GM19238 (cell line): ENCODE measurements at regions not wholly inside any gene's neighbourhood (a gene's known extent, or its start where the extent isn't known, plus 50 kb on each side); places are given as distances from the start of the nearest gene placed in this dataset.

Source experiments
- DNase-seq: peaks from one replicate; pipeline ENCODE4 v3.0.0; 2011; ENCODE audit warnings: low spot score; ENCODE audit not compliant: insufficient read length

DNA sequence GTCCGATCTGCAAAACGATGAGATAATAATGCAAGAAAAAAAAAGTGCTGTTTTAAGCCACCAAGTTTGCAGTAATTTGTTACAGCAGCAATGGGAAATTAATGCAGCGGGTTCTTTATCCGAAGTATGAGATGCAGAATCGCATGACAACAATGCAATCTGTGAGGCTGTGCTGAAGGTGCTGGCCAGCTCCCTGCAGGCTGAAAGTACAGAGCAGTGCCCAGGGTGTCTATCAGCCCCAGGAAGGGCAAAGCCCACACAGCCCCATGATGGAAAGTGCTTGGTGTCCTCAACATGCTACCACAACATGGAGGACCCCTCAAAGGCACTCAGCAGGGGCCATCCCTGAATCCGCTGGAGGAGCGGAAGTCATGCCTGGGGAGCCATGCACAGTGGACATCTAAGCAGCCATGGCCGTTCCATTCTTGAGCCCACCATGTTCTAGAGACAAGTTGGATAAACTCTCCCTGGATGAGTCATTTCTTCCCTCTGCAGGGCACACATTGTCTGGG lies 199.5 kb upstream of the PFKP start:
- DNase-seq, result no peak

DNA sequence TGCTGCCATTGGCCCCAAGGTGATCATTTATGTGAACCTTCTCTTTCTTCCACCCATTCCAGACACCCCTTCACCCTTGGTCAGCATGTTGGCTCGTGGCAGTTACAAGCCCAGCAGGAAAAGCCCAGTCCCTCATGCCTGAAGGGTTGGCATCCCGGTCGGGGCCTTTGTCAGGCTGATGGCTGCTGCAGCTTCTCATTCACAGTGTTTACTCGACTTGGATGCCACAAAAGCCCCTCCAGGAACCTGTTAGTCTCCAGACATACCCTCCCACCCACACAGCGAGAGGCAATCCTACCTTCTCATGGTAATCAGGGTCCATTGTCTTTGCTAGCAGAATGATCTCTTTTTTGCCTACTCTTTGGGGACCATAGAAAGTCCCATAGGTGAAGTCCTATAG lies 200.8 kb upstream of the PFKP start:
- no peak for DNase-seq

DNA sequence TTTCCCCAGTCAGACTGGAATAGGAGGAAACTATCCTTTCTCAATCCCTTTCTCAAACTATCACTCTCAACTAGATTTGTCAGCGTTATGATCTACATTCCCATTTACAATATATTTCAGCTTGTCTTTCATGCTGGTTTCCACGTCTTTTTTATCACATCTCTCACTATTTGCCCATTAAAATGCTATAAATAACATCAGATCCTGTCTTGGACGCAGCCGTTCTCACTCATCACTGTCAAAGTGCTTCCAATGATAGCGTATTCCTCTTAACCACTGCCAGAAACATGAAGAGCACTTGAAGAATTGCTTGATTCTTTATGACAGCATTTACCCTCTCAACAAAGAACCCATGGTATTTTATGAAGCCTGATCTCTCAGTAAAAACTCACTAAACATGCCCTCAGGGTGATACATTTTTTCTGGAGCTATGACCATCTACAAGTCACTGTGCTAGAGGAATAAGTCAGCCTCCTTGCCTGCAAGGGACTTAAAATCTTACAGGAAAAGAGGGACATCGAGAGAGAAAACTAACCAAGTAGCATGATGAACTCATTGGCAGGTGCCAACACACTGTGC lies 205.6 kb upstream of the PFKP start:
- no peak for DNase-seq

DNA sequence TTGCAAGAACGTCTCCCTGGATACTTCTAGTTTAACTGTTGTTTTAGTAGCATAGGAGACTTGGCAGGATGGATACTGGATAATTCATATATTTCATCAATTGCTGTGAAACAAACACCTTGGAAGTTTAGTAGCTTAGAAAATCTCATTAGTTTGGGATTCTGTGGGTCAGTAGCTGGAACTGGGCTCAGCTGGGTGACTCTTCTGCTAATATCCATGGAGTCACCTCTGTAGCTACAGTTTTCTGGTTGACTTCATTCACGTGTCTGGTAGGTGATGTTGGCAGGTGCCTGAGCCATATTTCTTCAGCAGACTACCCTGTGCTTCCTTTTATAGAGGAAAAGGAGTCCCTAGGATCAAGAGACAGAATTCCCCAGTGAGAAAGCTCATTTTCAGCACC lies 208.9 kb upstream of the PFKP start:
- DNase-seq, result no peak

DNA sequence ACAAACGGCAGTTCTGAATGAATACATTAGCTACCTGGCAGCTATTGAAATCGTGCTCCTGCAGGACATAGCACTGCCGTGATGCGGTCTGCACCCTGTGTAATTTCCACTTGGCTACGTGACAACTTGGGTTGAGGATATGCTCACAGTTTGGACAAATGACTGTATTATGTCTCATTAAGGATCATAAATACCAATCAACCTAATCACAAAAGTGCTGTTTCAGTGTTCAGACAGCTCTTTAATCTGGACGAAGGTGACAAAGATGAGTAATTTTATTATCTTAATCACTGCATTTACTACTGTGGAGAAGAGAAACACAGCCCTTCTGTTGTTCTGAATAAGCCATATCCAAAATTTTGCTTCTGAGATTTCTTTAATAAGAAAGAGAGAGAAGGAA lies 210.8 kb upstream of the PFKP start:
- DNase-seq, result no peak

DNA sequence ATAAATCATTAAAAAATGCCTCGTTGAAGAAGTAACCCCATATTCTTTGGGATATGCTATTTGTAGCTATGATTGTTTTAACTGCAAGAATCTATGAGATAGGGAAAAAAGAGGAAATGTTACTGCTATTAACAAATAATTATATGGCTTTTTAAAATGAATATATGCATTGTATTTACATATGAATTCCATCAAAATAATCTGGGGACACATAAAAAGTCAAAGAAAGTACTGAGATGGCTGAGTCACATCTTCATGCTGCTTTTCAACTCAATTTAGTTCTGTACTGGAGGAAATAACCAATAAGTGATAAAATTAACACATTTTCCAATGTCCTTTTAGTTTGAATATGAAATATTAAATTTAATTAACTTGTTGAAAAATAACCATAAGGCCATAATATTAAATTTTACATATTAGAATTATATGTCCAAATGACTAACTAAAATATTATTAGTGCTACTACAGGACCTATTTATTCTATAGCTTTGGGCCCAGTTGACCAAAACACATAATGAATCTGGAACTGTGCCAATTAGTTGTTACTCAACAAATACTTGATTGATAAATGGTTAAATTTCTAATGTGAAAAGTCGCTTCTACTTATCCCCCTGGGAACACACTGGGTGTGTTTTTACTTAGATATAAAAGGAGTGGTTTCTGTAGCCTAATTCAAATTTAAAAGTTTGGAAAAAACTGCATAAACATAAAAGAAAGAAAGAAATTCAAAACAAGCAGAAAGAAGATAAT lies 214.6 kb upstream of the PFKP start:
- no peak for DNase-seq

DNA sequence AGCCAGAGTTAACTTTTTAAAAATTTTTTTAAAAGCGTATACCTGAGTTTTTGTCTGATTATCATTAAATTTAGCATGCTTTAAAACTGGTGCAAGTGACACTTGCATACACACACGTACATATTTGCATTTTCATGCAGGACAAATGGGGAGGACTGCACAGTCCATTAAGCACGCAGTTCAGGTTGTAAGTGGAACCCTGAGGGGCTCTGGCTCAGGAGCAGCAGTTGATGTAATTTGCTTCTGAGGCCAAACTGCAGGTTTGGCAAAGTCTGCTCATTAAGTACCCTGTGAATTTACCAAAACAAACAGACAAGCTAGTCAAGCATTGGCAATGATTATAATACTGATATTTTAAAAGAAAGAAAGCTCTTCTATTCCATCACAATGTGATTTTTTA lies 215.8 kb upstream of the PFKP start:
- no peak for DNase-seq

DNA sequence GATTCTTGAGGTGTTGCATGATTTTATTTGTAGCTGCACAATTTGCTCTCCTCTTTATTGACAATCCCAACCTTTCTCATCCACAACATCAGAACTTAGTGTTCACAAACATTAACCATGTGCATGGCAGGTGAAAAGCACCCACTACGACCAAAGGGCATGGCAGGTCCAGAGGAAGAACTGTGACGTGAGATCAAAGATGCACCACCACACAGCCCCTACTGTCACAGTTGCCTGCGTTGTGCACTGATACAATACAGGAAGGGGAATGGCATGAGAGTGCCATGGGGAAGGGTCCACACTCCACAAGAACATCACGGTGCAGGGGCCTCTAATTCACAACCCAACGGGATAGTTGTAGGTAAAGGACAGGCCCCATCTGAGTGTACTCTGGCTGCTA lies 217.1 kb upstream of the PFKP start:
- no peak for DNase-seq

DNA sequence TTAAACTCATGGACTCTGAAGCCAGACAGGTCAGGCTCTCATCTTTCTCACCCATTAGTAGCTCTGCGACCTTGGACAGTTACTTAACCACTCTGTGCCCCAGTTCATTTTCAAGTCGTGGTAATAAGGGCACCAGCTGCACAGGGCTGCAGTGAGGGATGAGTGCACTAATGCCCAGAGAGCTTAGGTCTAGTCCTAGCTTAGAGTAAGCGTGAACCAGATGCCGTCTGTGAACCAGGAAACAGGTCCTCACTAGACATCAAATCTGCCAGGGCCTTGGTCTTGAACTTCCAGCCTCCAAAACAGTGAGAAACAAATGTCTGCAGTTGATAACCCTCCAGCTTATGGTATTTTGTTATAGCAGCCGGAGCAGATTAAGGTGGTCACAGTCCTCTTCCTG lies 222.4 kb upstream of the PFKP start:
- DNase-seq, result no peak

DNA sequence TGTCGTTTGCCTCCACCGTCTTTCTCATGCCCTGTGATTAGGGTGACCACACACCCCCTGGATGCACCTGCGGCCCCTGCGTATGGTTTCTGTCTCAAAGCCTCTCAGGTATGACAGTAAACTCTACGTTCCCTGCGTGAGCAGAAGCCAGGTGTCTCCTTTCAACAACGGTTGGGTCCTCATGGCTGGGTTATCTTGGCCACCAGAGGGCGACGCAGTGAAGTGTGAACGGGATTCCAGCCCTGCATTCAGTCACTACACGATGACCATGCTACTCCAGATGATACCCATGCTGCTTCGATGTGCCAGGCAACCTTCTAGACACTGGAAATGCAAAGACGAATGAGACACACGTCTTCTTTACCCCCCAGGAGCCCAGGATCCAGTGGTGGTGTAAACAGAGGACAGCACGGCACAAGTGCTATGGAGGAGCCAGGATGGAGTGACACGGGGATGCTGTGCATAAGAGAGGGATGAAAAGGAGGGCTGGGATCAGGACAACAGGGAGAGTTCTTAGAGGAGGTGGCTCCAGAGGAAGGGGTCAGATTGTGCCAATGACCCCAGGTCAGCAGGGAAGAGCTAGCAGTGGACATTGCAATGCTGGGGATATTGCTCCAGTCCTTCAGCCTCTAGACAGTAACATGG lies 228.1 kb upstream of the PFKP start:
- DNase-seq, result no peak

DNA sequence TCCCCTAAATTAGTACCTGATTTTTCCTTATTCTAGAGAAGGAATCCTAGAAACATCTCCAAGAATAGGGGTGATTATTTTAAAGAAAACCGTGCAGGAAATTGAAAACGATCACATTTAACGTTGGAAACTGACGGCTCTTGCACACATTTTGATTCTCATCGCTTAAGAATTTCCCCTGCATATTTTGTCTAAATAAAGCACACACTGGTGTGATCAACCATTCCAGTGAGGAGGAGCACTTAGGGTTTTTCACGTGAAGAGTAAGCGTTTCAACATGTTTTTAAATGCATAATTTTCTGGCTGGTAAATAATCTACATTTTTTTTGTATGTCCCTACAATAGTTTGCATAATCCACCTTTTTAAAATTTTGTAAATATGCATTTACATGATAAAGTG lies 229.7 kb upstream of the PFKP start:
- DNase-seq, result no peak

DNA sequence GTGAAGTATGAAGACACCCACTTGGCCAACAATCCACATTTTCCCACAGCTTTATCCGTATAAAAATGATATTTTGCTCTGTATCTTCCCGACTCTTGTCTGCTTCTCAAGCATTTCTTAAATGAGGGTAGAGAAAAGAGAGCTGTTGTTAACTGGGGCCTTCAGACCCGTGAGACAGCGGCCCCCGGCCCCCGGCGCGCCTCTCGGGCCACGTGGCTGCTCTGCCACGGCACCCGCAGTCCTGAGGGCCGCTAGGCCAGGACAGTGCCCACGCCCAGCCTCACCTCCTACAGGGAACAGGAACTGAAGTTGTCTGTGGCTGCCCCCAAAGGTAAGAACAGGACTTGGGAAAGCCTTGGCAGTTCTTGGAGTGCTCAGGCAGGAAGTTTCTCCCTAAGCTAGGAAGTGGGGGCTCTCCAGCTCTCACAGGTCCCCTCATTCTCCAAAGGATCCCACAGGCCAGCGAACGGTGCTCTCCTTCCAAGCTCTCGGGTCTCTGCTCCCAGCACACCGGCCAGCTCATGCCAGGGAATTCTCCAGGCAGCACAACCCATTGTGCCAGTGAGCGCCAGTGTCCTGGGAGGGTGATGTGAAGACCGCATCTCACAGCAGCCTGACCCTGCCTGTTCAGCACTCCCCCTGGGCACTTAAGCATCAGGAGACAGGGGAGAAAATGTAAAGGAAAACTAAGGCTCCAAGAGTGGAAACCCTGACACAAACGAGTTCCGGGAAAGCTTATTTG lies 230.3 kb upstream of the PFKP start:
- DNase-seq, result no peak

DNA sequence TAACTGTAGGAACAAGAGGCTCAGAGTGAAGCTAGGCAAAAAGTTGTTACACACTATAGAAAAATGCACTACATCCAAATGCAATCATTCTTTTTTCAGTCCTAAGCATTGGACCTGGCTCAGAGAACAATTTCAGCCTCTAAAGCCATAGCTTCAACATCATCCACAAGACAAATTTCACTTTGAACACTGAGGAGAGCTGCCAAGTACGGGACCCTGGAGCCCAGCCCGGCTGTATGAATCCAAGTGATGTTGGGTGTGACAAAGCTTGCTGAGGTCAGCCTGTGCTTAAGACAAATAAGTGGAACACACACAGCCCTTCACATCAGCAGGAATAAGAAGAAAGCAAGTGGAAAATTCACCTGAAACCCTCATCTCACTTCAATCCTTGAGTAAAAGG lies 233.1 kb upstream of the PFKP start:
- no peak for DNase-seq

DNA sequence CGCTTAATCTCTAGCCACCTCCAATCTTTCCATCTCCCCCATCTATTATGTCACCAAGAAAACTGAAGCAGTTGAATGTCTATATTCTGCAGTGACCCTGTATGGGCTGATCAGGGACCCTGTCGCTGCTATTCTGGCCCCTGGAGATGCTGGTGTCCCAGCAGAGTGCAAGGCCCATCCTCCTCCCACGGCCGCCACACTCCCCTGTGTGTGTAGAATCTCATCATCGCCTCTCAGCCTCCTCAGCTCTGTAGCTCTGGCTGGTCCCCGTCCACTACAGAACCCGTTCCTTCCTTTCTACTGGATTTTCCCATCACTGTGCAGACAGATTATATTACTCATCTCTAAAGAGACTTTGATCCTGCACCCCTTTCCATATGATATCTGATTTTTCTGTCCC lies 235.8 kb upstream of the PFKP start:
- DNase-seq, result no peak

DNA sequence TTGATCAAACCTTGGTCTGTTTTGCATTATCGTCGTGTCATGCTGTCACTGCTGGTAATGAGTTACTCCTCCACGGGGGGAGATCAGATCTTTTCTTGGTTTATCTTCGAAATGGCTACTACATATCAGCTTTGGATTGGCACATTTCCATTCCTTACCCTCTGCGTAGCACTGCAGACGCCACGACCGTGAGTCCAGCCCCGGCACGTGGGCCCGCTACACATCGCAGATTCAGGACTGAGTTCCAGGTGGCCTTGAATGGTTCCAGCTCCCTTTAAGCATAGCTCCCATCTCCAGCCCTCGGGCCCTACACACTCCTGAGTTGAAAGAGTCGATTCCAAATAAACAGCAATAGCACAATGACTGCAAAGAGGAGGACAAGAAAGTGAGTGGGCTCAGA lies 238.6 kb upstream of the PFKP start:
- DNase-seq, result no peak

DNA sequence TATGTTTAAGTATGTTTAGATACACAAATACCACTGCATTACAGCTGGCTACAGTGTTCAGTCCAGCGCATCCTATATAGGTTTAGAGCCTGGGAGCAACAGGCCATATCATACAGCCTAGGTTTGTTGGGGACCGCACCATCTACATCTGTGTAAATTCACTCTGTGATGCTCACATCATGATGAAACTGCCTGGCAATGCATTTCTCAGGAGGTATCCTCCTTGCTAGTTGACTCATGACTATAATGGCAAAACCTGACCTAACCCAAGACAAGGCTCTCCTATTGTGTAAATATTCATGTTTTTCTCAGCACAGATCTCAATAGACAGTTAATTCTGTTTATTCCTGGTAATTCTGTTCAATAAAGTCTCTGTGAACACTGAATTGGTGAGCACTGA lies 240.7 kb upstream of the PFKP start:
- DNase-seq, result no peak

DNA sequence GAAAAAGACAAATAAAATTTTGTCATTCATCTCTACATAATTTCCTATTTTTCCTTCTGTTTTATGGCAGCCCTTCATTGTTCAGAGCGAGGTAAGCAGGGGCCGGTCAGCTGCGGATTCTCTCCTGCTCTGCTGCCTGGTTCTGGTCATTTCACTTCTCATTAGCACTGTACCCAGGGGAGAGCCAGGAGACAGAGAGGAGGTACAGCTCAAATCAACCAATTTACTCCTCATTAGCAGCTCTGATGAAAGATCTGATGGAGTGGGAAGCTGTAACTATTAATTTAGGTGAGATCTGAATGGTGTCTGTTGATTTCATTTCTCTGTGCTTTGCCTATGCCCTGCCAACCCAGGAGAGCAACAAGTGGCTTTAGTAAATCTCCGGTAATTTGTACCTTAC lies 241.5 kb upstream of the PFKP start:
- DNase-seq, result no peak

DNA sequence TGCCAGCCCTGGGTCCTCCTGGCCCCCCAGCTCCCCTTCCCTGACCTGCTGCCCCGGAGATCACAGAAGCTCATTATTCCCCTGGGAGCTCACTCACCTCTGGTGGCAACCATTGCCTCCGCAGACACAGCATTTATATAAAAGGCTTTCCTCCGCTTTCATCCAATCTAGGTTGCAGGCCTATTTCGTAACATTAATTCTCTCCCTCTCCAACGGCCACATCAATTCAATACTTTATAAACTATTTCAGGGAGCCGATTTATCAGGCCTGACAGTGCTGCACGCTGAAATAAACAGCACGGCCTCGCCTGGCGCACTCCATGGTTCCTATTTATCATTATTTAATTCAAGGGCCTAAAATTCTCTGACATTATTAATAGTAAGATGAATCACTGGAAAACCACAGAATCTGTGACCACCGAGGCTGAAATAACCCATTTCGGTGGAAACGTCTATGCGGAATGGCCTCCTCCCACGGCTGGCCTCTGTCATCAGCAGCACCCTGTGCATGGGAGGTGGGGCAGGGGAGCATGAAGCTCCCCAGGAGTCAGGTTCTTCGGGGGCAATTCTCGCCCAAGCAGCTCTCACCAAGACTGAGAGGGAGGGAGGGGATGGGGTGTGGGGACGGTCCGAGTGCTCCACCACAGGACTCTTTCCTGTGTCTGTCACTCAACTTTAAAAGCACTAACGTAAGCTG lies 249.3 kb upstream of the PFKP start:
- DNase-seq, result no peak

DNA sequence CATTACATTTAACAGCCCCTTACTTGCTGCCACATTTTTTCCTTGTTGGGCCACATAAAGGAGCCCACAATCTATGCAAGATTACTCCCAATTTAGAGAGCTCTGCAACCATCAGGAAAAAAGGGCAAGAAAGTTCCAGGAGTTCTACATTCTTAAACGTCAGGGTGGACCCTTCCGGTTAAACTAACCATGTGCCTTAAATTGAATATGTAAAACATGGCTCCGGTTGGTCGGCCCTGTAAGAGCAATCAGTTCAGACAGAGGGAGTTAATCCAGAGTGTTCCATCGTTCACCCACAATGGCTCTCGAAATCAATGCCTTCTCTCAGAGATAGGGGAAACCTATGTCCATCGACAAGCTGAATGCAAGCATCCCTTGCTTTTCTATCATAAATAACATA lies 253.7 kb upstream of the PFKP start:
- no peak for DNase-seq

DNA sequence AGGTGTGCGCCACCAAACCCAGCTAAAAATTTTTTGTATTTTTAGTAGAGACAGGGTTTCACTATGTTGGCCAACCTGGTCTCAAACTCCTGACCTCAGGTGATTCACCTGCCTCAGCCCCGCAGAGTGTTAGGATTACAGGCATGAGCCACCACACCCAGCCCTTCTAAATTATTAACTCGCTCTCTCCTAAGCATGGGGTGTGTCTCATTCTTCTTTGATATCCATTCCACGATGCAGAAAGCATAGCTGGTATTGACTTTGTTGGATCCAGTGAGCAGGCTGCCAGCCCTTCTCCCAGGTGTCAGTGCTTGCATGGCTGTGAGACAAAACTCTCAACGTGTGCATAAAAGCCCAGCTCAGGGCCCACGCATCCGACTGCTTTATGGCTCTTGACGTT lies 254.1 kb upstream of the PFKP start:
- DNase-seq, result no peak

DNA sequence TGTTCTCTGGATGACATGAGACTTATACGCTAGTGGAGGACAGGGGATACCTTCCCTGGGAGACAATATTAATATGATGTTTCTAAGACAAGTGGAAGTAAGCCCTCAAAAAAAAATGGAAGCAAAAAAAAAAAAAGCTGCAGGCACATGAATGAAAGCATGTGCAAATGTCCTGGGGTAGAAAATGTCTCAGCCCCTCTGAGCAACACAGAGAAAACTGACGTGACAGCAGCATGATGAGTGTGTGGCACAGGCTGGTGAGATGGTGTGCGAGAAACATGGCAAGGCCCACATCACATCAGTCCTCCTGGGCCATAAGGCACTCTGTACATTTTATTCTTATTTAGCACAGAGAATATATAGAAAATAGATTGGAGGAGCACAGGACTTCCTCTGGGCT lies 254.7 kb upstream of the PFKP start:
- DNase-seq, result no peak

DNA sequence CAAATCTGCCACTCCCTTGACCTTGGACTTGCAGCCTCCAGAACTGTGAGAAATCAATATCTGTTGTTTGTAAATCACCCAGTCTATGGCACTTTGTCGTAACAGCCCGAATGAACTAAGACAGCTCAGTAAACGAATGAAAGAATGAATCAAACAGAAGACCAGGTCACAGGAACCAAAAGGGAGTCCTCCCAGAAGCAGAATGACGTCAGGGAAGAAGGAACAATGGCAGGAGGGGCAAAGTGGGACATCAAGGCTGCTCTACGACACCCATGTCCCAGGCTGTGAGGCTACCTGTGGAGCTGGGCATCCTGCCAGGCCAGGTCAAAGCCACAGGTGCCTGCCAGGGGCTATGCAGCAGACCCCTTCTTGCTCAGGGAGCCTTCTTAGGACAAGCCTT lies 267.2 kb upstream of the PFKP start:
- DNase-seq, result no peak
